GM12892 (cell line): ENCODE measurements at regions not wholly inside any gene's neighbourhood (a gene's known extent, or its start where the extent isn't known, plus 50 kb on each side); places are given as distances from the start of the nearest gene placed in this dataset.

Source experiments
- DNase-seq: peaks from one replicate; pipeline ENCODE4 v3.0.0; 2011; ENCODE audit not compliant: insufficient read length
- FAIRE-seq: peaks from 2 replicates; lab custom pipeline; 2011; peaks lifted over from hg19 to GRCh38; lab: Jason Lieb, UNC
- POLR2A ChIP-seq: IDR thresholded peaks from 2 replicates; pipeline ENCODE4 v1.6.1; 2011; ENCODE audit warnings: low read depth, low read length, control low read depth
- POLR2AphosphoS5 ChIP-seq: IDR thresholded peaks from 2 replicates; pipeline ENCODE4 v1.6.1; 2011; ENCODE audit warnings: low read depth, low read length, control low read depth
- TAF1 ChIP-seq: IDR thresholded peaks from 2 replicates; pipeline ENCODE4 v1.6.1; 2011; ENCODE audit warnings: low read depth, mild to moderate bottlenecking, control low read depth, low read length, borderline replicate concordance

DNA sequence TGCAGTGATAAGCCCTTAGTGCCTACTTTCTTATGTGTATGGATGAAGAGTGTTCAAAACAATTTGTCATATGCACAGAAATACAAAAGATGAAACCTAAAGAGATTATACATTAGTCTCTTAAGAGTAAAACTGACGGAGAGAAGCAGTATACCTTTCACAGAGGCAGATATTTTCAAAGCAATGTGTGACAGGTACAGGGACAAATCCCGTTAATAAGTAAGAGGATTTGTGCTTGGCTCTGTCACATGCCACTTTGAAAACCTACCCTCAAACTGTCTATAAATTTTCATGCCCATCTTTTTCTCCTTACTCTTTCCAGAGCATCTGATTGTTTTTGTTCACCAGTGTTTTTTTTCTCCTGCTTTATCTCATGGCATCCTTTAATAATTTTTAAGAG is 741.3 kb upstream of the MMS22L start:
- TF ChIP-seq TAF1, result no peak
- no peak for TF ChIP-seq POLR2A
- no peak for TF ChIP-seq POLR2AphosphoS5
- FAIRE-seq, result no peak
- no peak for DNase-seq

- no peak for FAIRE-seq
- no peak for DNase-seq
- TF ChIP-seq POLR2A, result no peak
- TF ChIP-seq POLR2AphosphoS5, result no peak
- TF ChIP-seq TAF1, result no peak
Measured at GRCh38 chr6:98027898-98028297, 744.9 kb upstream of the MMS22L start.

DNA sequence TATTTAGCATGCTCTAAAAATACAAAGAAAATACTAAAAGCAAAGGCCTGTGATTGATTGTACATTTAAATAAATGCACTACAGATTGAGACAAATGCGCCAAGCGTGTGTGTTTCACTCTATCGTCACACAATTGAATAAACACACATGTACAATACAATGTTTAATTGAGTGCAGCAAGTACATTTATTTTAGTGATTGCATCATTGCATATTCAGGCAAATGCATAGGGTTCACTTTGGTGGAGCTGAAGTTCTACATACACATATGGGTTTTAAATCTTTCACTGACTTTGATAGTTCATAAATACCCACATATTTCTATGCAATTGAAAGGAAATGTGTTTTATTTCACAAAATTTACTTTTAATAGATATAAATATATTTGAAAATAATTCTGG is 750.6 kb upstream of the MMS22L start:
- DNase-seq, result no peak
- FAIRE-seq, result no peak
- TF ChIP-seq TAF1, result no peak
- TF ChIP-seq POLR2AphosphoS5, result no peak
- no peak for TF ChIP-seq POLR2A

DNA sequence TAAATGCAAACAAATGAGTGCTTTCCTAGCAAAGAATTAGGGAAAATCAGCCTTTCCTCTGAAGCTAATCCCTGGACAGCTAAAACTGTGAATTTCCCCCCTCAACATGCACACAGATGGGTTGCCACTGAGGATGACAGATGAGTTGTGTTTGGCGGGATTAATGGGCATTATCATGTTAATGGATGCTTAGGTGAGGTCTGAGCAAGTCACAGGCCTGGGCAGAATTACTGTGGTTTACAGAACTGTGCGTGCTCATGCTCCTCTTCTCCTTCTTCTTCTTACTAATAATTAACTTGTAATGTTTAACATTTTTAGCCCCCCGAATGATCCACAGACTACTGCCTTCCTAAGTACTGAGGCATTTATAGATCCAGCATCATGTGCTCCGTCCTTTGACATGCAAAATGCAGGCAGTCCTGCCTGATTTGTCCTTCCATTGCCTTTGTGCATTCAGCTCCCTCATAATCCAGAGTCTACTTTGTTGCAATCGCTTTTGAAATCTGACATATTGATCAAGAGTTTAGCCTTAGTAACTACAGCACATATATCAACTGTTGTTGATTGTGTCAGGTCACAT is 753.4 kb upstream of the MMS22L start:
- FAIRE-seq (no peak), DNase-seq (no peak)
- TF ChIP-seq TAF1, result no peak
- no peak for TF ChIP-seq POLR2A
- TF ChIP-seq POLR2AphosphoS5, result no peak

DNA sequence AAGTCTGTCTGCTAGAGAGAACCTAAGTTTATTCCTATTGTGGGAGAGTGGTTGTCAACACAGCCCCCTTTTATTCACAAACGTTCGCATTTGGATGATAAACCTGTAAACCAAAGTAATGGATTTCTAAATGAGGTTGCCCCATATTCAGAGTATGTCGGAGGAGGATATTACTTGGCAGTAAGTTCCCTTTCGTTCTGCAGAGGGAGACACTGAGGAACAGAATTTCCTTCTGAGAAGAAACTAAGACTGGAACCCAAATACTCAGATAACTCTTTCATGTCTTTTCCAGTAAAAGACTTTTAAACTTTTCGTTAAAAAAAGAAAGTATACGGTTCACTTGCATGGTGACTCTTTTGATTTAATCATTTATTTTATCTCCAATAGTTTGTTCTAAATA is 754.6 kb upstream of the MMS22L start:
- DNase-seq (no peak), FAIRE-seq (no peak)
- TF ChIP-seq POLR2A, result no peak
- TF ChIP-seq TAF1, result no peak
- no peak for TF ChIP-seq POLR2AphosphoS5

- FAIRE-seq, result no peak
Measured at GRCh38 chr6:98039443-98039842, 756.4 kb upstream of the MMS22L start.

GRCh38 chr6:98039904-98040607 is 757.0 kb upstream of the MMS22L start:
- FAIRE-seq, result no peak
- no peak for DNase-seq
- TF ChIP-seq TAF1 (no peak), POLR2A (no peak), POLR2AphosphoS5 (no peak)

More at GRCh38 chr6:98039443-98039842, 756.4 kb upstream of the MMS22L start:
- DNase-seq, result no peak
- TF ChIP-seq TAF1, result no peak
- TF ChIP-seq POLR2AphosphoS5, result no peak
- no peak for TF ChIP-seq POLR2A

DNA sequence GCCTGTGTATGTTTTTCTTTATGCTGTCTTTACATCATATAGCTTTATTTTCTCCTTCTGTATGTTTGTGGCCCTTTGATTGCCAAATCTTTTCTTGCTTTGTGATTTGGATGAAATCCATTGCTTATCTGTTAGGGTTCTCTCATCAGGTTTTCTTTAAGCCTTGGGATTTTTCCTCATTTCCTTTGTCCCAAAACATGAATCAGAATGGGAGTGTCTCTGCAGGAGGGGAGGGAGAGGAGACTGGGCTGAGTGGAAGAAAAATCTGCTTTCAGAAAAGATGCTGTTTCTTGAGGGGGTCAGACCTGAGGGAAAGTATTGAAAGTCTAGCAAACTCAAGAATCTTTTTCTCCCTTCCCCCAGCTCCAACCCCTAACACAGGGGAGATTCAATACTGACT is 758.0 kb upstream of the MMS22L start:
- DNase-seq, result no peak
- FAIRE-seq, result no peak

DNA sequence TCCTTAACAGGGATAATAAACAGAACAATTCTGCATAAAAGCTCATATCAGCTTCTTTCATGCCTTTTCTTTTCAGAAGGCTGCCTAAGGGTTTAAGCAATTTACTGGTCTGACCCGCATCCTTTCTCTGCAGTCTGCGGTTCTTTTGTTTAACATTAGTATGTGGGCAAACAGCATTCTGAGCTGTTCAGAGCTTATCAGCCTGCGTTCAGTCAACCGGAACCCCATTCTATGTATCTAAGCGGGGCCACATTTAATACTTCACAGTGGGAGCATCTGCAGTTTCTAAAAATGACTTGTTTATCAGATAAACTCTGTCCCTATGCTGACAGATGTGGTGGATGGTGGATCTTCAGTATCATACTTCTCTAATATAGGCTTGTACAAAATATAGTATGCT is 758.9 kb upstream of the MMS22L start:
- TF ChIP-seq POLR2A (no peak), TAF1 (no peak), POLR2AphosphoS5 (no peak)
- FAIRE-seq, result no peak
- no peak for DNase-seq

More for the DNA sequence above, 758.0 kb upstream of the MMS22L start:
- TF ChIP-seq POLR2A (no peak), TAF1 (no peak), POLR2AphosphoS5 (no peak)

DNA sequence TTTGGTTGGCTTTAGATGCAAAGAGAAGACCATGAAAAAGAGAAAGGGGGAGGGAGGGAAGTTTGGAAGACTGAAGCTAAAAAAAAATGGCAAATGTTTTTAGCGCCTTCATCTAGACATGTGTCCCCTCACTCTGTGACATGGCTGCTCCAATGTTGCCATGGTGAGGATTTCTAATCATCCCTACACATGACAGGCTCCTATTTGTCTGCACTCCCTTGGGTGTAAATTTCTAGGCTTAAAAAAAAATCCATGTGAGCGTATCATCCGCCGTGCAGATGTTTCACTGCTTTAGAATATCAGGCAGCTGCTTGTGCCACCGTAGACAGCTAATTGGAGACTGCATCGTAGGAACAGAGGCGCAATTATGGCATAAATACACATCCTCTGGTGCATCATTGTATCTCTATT is 761.1 kb upstream of the MMS22L start:
- DNase-seq (no peak), FAIRE-seq (no peak)
- TF ChIP-seq POLR2AphosphoS5 (no peak), TAF1 (no peak), POLR2A (no peak)

DNA sequence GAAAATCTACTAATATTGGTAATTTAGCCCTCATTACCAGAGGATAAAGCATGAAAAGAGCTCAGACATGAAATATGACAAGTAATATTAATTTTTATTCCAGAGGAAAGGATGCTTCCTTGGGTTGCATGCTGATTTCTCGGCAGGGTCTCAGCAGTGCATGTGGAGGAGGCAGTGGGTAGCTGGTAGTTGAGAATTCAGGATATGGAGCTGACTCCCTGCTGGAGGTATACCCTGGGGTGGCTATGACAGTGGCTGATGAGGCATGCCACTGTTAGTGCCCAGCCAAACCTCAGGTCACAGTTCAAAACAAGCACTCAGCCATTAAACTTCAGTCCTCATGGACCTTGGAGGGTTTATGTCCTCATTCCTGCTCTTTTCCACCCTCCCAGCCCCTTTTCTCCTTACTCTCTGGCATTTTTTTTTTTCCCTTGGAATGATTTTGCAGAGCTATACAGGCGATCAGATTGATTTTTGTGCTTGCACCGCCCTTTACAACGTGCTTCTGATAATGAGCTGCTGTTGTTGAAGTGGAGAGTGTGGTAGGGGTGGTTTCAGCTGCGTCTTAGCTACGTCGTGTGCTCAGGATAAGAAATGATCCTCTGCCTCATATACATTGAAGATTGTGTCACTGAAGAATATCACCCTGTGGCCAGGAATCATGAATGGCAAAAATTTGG is 761.9 kb upstream of the MMS22L start:
- TF ChIP-seq POLR2A, result no peak
- no peak for TF ChIP-seq TAF1
- TF ChIP-seq POLR2AphosphoS5, result no peak
- DNase-seq, result no peak
- FAIRE-seq, result no peak

GRCh38 chr6:98047164-98047563 is 764.1 kb upstream of the MMS22L start:
- no peak for DNase-seq
- no peak for FAIRE-seq
- no peak for TF ChIP-seq TAF1
- TF ChIP-seq POLR2AphosphoS5, result no peak
- no peak for TF ChIP-seq POLR2A
